ENCODE measurements at regions not wholly inside any gene's neighbourhood (a gene's known extent, or its start where the extent isn't known, plus 50 kb on each side); places are given as distances from the start of the nearest gene placed in this dataset.

DNA sequence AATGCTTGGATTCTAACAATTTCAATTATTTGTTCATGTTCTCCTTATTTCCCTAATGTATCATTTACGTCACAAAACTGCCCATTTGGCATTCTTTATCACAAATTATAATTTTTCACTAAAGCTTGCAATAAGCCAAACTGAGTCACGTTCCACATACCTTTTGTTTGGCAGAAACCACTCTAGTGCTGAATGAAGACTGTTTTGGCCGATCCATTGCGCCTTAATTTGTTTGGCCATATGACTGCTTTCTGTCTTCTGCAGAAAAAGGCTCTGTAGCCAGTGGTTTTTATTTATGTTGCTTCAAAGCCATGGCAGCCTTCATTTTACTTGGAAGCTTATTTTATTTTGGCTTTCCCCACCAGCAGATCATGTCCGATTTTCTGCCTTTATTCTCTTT lies 184.4 kb upstream of the HAND2 start:
- Histone ChIP-seq H3K9me3 (ENCODE audit: control insufficient read depth, low read depth, low read length) (no peaks in the 10 kb centered on the region), H3K4me2 (ENCODE audit: insufficient read depth, insufficient read length, low read length) (no peak overlapping the region), H3T11ph (ENCODE audit: low read length) (no peak overlapping the region), H4K91ac (ENCODE audit: insufficient read length, low read depth, low read length) (no peak overlapping the region), H2BK12ac (ENCODE audit: insufficient read length, low read depth, low read length) (no peak overlapping the region), H3K79me2 (ENCODE audit: insufficient read depth, low read length) (no peaks in the 10 kb centered on the region), H4K8ac (replicated peaks; ENCODE audit: insufficient read length, low read depth, low read length) (no peak overlapping the region), H3K27me3 (ENCODE audit: insufficient read depth, low read length) (no peaks in the 10 kb centered on the region), H2BK15ac (ENCODE audit: low read depth, low read length) (no peak overlapping the region), H4K5ac (ENCODE audit: insufficient read length, low read depth, low read length) (no peak overlapping the region), H3K14ac (ENCODE audit: insufficient read depth, low read length) (no peak overlapping the region), H2BK120ac (ENCODE audit: low read depth, low read length, poor library complexity, severe bottlenecking) (no peak overlapping the region), H3K9ac (ENCODE audit: extremely low read depth, insufficient read length, low read length) (no peak overlapping the region), H3K18ac (ENCODE audit: insufficient read length, low read depth, low read length) (no peak overlapping the region), H2AFZ (ENCODE audit: low read length) (no peak overlapping the region), H2BK20ac (ENCODE audit: low read depth, low read length, poor library complexity, severe bottlenecking) (no peak overlapping the region), H3K79me1 (ENCODE audit: insufficient read depth, low read depth, low read length, poor library complexity, severe bottlenecking) (no peaks in the 10 kb centered on the region), H4K20me1 (ENCODE audit: control insufficient read depth, insufficient read depth, insufficient read length) (no peaks in the 10 kb centered on the region), H2AK5ac (ENCODE audit: insufficient read length, low read length) (no peak overlapping the region), H2BK5ac (ENCODE audit: insufficient read length, low read length) (no peak overlapping the region), H3K4ac (ENCODE audit: low read depth, low read length) (no peak overlapping the region), H3K4me1 (ENCODE audit: insufficient read depth, low read length) (no peaks in the 10 kb centered on the region), H3K27ac (ENCODE audit: insufficient read length, low read depth, low read length) (no peak overlapping the region), H3K23me2 (ENCODE audit: insufficient read length, low read depth, low read length, poor library complexity, severe bottlenecking) (no peaks in the 10 kb centered on the region), H3K56ac (ENCODE audit: insufficient read length, low read depth, low read length) (no peak overlapping the region), H3K23ac (ENCODE audit: insufficient read length, low read depth, low read length) (no peak overlapping the region)
- H3K36me3 Mint-ChIP-seq (ENCODE audit: insufficient read depth in 1 of 3, low read depth in 3 of 3), result peaks cover 5 to 16% (median 6%) of the 10 kb centered on the region in 3 experiments; a peak in 6 of 7 replicates
- H3K27me3 Mint-ChIP-seq (ENCODE audit: low read depth), result peaks cover 4% of the 10 kb centered on the region; the same call in 1 of the 2 replicates
- H3K4me1 Mint-ChIP-seq, result no peaks in the 10 kb centered on the region
- no CpG with 5 or more reads among the region's 5 CpGs for WGBS (ENCODE audit: extremely low coverage, insufficient read length, low lambda C conversion rate)
- H3K27ac Mint-ChIP-seq, result no peak overlapping the region; a peak in 1 of 7 replicates
- no peak for DNase-seq
- no peak overlapping the region for H3K4me3 Mint-ChIP-seq
- TF ChIP-seq, protein P1, sequence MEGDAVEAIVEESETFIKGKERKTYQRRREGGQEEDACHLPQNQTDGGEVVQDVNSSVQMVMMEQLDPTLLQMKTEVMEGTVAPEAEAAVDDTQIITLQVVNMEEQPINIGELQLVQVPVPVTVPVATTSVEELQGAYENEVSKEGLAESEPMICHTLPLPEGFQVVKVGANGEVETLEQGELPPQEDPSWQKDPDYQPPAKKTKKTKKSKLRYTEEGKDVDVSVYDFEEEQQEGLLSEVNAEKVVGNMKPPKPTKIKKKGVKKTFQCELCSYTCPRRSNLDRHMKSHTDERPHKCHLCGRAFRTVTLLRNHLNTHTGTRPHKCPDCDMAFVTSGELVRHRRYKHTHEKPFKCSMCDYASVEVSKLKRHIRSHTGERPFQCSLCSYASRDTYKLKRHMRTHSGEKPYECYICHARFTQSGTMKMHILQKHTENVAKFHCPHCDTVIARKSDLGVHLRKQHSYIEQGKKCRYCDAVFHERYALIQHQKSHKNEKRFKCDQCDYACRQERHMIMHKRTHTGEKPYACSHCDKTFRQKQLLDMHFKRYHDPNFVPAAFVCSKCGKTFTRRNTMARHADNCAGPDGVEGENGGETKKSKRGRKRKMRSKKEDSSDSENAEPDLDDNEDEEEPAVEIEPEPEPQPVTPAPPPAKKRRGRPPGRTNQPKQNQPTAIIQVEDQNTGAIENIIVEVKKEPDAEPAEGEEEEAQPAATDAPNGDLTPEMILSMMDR (conservative IDR thresholded peaks at IDR 0.05), result no peak
- peaks cover 12 to 18% of the 10 kb centered on the region in 2 experiments; a peak in 4 of 5 replicates for H3K9me3 Mint-ChIP-seq
